HG02642 (cell line): ENCODE measurements at regions not wholly inside any gene's neighbourhood (a gene's known extent, or its start where the extent isn't known, plus 50 kb on each side); places are given as distances from the start of the nearest gene placed in this dataset.
"Not testable (repeated sequence)": the region's sequence is repeated elsewhere in the genome, so short reads cannot be mapped to it uniquely, and the experiment has no call there.

ENCODE experiments used
- ATAC-seq: cut with Tn5 transposase; IDR thresholded peaks from one replicate; pipeline ENCODE4 v1.9.1; 2021; ENCODE audit warnings: mild to moderate bottlenecking; ENCODE audit not compliant: unreplicated experiment, poor library complexity

DNA sequence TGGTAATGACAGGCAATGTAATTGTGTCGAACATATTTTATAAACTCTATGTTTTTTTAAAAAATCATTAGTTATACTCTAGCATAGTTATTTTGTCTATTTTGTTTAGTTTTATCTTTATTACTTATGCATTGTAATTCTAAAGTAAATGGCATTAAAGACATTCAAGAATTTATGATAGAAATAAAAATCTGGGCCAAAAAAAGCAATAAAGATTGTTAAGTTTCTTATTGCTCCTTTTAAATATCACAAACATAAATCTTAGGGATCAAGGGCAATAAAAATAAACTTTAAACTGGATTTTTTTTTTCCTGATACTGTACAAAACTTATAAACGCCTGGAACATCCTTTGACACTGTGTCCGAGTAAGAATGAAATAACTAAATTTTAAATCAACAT lies 931.5 kb upstream of the EYS start:
- no peak for ATAC-seq

DNA sequence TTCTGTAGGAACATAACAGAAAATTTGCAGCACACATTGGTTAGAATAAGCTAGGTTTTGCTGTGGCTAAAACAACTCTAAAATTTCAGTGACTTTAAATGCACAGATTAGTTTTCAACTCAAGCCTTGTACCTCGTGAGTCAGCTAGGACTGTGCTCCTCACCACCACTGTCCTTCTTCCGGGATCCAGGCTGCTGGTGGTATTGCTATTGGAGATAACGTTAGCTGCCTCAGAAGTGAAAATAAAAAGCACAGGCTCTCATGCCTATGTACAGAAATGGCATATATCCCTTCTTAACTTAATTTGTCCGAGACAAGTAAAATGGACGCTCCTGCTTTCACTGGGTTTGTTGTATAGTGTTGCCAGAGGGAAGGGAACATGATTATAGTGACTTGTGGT lies 931.1 kb upstream of the EYS start:
- no peak for ATAC-seq

DNA sequence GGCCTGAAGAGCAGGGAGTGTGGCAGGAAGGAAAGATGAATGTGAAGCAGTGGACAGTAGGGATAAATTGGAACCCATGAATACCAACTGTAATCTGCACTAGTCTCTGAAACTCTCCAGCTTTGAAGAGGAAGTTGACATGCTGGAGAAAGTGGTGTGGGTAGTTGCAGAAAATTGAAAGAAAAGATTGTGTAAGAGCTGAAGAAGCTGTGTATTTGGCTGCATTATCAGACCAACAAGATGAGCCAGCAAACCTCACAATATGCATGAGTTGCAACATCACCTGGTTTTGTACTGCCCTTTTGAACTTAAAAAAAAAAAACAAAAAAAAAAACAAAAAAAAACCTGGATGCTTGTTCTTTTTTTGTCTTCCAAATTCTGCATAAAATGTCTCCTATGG lies 921.9 kb upstream of the EYS start:
- ATAC-seq: no peak

- ATAC-seq: no peak
These were observed 916.0 kb upstream of the EYS start for GRCh38 chr6:66623050-66623449.

DNA sequence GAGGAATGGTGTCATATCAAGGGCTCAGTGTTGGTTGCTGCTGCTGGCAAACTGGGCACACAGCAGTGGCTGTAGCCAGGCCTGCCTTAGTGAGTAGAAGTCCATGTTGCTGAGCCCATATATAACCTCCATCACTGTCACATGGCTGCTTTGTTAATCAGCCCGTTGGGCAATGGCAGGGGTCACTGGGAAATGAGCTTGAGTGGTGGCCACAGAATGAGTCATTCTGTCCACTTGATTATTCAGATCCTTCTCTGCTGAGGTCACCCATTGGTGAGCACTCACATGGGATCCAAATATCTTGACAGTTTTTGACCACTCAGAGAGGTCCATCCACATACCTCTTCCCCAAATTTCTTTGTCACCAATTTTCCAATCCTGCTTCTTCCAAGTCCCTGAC lies 898.9 kb upstream of the EYS start:
- no peak for ATAC-seq

GRCh38 chr6:66605011-66605410 lies 898.0 kb upstream of the EYS start:
- ATAC-seq: no peak

DNA sequence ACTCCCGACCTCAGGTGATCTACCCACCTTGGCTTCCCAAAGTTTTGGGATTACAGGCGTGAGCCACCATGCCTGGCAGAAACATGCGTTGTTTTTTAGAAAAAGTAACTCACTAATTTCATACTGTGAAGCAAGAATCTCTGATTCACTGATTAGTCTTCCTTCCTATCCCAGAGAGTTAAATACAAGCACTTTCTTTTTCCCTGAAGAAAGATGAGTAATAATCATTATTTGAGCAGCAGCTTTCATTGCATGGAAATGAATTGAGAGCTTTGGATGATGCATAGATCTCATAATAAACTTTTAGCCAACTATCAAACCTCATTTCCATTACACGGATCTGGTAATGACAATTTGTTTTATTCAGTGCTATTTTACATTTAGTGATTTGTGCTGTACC lies 892.5 kb upstream of the EYS start:
- no peak for ATAC-seq

- ATAC-seq: no peak
These were observed 871.3 kb upstream of the EYS start for GRCh38 chr6:66578362-66578761.

DNA sequence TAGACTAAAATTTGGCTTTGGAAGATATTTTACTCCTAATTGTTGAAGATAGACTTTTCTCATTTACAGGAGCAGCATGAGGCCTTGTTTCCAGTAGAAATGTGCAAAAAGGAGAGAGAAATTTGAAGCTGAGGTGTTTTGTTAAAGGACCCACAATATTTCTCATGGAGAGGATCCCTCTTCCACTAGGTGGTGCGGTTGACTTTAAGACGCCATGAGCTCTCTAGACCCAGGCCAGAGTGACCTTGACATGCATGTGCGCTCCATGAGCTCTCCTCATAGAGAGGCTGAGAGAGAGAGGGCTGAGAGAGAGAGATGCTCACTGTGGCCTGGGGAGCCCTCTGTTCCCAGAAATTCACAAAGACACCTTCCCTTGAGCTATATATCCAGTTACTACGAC lies 861.2 kb upstream of the EYS start:
- no peak for ATAC-seq

DNA sequence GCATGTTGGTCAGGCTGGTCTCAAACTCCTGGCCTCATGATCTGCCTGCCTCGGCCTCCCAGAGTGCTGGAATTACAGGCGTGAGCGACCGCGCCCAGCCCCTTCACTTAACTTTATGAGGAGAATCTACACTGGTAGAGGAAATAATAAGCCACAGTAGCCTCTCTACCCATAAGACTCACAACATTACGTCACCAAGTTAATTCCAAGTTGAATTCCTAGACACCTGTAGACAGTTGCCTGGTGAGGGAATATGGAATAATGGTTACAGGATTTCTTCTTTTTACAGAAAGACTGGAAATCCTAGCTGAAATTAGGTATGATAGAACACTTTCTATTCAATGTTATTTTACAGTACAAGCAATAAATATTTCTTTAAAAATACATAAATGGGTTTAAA lies 854.5 kb upstream of the EYS start:
- ATAC-seq: no peak

DNA sequence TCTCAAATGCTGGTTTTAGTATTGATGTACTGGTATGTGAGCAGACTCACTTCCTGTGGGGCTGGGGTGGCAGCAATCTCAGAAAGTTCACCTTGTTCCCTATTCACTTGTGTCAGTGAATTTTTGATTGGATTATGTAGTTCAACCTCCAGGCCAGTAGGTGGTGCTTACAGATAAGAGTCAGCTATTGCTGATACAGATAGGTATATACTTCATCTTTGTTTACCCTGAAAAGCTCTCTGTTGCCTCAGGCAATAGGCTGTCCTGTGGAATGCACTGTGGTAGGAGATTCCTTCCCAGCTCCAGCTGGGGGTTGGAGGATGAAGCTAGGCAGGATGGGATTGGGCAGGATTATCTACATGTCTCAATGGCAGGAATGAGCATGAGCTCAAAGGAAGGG lies 851.2 kb upstream of the EYS start:
- ATAC-seq: no peak

DNA sequence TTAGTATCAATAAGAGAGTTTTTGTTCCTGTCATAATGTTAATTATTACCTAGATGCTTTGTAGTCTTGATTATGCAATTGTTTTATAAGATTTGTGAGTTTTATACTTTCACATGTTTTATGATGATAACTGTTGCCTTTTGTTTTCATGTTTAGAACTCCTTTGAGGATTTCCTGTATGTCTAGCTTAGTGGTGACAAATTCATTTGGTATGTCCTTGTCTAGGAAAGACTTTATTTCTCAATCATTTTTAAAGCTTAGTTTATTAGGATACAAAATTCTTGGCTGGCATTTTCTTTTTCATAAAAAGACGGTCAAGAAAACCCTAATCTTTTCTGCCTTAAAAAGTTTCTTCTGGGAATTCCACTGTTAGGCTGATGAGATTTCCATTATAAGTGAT lies 849.9 kb upstream of the EYS start:
- ATAC-seq: no peak

DNA sequence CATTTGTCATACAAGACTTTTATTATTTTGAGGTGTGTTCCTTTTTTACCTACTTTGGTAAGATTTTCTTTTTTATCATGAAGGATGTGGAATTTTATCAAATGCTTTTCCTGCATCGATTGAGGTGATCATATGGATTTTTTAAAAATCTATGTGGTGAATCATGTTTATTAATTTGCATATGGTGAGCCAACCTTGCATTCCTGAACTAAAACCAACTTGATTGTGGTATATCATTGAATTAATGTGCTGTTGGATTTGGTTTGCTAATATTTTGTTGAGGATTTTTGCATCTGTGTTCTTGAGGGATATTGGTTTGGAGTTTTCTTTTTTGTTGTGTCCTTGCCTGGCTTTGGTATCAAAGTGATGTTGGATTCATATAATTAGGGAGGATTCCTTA lies 848.1 kb upstream of the EYS start:
- no peak for ATAC-seq

DNA sequence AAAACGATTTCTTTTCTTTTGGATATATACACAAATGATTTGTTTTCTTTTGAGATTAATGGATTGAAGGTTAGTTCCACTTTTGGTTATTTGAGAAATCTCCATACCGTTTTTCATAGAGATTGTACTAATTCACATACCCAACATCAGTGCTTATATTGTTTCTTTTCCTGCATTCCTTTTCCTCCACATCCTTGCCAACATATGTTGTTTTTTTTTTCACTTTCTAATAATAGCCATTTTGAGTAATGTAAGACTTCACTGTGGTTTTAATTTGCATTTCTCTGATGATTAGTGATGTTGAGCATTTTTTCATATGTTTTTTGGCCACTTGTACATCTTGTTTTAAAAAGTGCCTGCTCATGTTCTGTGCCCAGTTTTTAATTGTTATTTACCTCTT lies 846.4 kb upstream of the EYS start:
- no peak for ATAC-seq

GRCh38 chr6:66538551-66539135 lies 831.6 kb upstream of the EYS start:
- ATAC-seq: no peak

DNA sequence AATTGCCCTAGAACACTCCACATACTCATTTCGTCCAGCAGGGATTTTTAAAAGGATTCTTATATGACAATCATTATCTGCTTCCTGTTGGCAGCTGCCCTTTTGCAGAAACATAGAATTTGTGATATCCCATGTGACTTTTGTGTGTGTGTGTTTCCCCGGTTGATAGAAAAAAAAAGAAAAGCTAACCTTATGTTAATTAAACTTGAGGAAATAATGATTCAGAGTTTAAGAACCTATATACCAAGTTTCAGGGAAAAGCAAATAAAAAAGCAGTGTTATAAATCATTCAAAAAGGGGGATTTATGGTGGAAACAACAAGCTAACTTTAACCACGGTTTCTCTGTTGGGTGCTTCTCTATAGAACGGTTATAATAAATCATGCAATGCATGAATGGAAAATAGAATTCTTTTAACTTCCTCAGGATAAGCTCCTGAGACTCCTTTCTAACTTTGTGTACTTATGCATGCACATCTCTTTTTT lies 826.9 kb upstream of the EYS start:
- no peak for ATAC-seq

GRCh38 chr6:66526061-66526460 lies 819.0 kb upstream of the EYS start:
- ATAC-seq: no peak

DNA sequence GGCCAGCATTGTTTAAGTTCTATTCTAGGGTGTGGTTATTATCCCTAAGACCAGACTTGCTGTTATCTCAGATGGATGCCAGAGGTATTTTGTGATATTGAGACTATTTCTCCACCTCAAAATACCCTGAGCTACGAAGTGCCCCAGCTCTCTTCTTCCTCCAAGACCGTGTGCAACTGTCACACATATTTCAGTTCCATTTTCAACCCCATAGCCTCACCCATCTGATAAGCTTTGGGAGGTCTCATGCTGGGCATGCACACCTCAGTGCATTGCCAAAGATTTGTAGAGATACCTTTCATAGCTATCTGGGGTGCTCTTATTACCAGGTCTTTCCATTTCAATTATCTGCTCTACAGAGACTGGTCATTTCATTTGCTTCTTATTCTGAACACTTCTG lies 815.8 kb upstream of the EYS start:
- no peak for ATAC-seq

DNA sequence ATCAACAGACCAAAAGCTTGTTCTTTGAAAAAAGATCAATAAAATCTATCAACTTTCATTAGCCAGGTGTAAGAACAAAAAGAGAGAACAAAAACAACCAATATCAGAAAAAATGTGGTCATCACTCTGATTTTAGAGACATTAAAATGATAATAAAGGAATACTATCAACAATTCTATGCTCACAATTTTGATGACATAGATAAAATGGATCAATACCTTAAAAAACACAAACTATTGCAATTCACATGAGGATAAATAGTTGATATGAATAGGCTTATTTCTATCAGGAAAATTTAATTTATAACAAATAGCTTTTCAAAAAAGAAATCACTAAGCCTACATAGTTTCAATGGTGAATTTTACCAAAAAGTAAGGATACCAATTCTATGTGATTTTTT lies 809.4 kb upstream of the EYS start:
- ATAC-seq: no peak

GRCh38 chr6:66508433-66508832 lies 801.4 kb upstream of the EYS start:
- no peak for ATAC-seq

DNA sequence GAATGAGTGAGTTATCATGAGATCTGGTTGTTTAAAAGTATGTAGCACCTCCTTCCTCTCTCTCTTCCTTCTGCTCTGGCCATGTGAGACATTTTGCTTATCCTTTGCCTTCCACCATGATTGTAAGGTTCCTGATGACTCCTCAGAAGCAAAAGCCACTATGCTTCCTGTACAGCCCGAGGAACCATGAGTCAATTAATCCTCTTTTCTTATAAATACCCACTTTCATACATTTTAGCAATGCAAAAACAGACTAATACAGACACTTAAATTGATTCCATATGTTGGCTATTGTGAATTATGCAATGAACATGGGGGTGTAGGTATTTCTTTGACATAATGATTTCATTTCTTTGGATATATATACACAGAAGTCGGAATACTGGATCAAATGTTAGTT lies 792.8 kb upstream of the EYS start:
- no peak for ATAC-seq

- no peak for ATAC-seq
These were observed 789.6 kb upstream of the EYS start for GRCh38 chr6:66496659-66497058.

DNA sequence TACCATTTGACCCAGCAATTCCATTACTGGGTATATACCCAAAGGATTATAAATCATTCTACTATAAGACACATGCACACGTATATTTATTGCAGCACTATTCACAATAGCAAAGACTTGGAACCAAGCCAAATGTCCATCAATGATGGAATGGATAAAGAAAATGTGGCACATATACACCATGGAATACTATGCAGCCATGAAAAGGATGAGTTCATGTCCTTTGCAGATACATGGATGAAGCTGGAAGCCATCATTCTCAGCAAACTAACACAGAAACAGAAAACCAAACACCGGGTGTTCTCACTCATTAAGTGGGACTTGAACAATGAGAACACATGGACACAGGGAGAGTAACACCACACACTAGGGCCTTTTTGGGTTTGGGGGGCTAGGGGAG lies 787.6 kb upstream of the EYS start:
- not testable (repeated sequence) for ATAC-seq
